Neural cell (in vitro differentiated cells): ENCODE measurements at regions not wholly inside any gene's neighbourhood (a gene's known extent, or its start where the extent isn't known, plus 50 kb on each side); places are given as distances from the start of the nearest gene placed in this dataset.

ENCODE experiments used
- H2AFZ ChIP-seq: fragments of 200-600, 300-800 bp; sonication (generic), shearing (Covaris generic); 2 replicates; pipeline ENCODE4 v1.6.0; 2014; ENCODE audit warnings: low read depth, mild to moderate bottlenecking, antibody characterized with exemption, low read length, moderate library complexity
- H3F3A ChIP-seq: fragments of 200-600 bp; shearing (Covaris generic); 2 replicates; pipeline ENCODE4 v1.6.1; 2016; ENCODE audit warnings: mild to moderate bottlenecking, moderate library complexity, mixed read lengths, antibody characterized with exemption, low read length; ENCODE audit not compliant: insufficient read depth, poor library complexity, severe bottlenecking
- H3K27ac ChIP-seq: fragments of 200-600, 300-800 bp; sonication (generic), shearing (Covaris generic); 2 replicates; pipeline ENCODE4 v1.5.1; 2014; ENCODE audit warnings: mild to moderate bottlenecking, low read length, moderate library complexity
- H3K27me3 ChIP-seq: fragments of 300-800, 200-600 bp; sonication (generic), shearing (Covaris generic); 2 replicates; pipeline ENCODE4 v1.6.0; 2014; ENCODE audit warnings: mild to moderate bottlenecking, low read depth, low read length, moderate library complexity; ENCODE audit not compliant: insufficient read depth
- H3K36me3 ChIP-seq: fragments of 300-800, 200-600 bp; sonication (generic), shearing (Covaris generic); 2 replicates; pipeline ENCODE4 v1.5.1; 2014; ENCODE audit warnings: mild to moderate bottlenecking, antibody characterized with exemption, low read length, moderate library complexity; ENCODE audit not compliant: insufficient read depth
- H3K4me2 ChIP-seq: fragments of 300-800, 200-600 bp; sonication (generic), shearing (Covaris generic); 2 replicates; pipeline ENCODE4 v1.6.0; 2014; ENCODE audit warnings: mild to moderate bottlenecking, low read length
- H3K4me3 ChIP-seq: fragments of 300-800, 200-600 bp; sonication (generic), shearing (Covaris generic); 2 replicates; pipeline ENCODE4 v1.5.1; 2014; ENCODE audit warnings: mild to moderate bottlenecking, low read length, moderate library complexity
- H3K79me2 ChIP-seq: fragments of 200-600 bp; shearing (Covaris generic); replicated peaks from 2 replicates; pipeline ENCODE4 v1.6.0; 2014; ENCODE audit warnings: mild to moderate bottlenecking, low read length, moderate library complexity; ENCODE audit not compliant: insufficient read depth
- H3K9ac ChIP-seq: fragments of 300-800, 200-600 bp; sonication (generic), shearing (Covaris generic); 2 replicates; pipeline ENCODE4 v1.6.1; 2016; ENCODE audit warnings: mild to moderate bottlenecking, low read length, mixed read lengths
- H3K9me2 ChIP-seq: fragments of 200-600 bp; shearing (Covaris generic); 2 replicates; pipeline ENCODE4 v1.6.1; 2016; ENCODE audit warnings: mild to moderate bottlenecking, low read length, mixed read lengths; ENCODE audit not compliant: insufficient read depth
- H3K9me3 ChIP-seq: fragments of 200-600, 300-800 bp; sonication (generic), shearing (Covaris generic); 2 replicates; pipeline ENCODE4 v1.6.1; 2016; ENCODE audit warnings: mild to moderate bottlenecking, mixed run types, low read length, moderate library complexity, mixed read lengths
- H4K20me1 ChIP-seq: fragments of 200-600 bp; shearing (Covaris generic); 2 replicates; pipeline ENCODE4 v1.6.1; 2016; ENCODE audit warnings: mild to moderate bottlenecking, mixed run types; ENCODE audit not compliant: insufficient read depth
- CTCF ChIP-seq: fragments of 450-650 bp; IDR thresholded peaks from 2 replicates; pipeline ENCODE4 v1.5.1; 2014; ENCODE audit warnings: antibody characterized with exemption, mild to moderate bottlenecking, moderate library complexity; ENCODE audit not compliant: poor library complexity, severe bottlenecking
- EP300 ChIP-seq: fragments of 450-650 bp; conservative IDR thresholded peaks from 2 replicates; pipeline ENCODE4 v1.6.1; 2014; ENCODE audit warnings: antibody characterized with exemption, mild to moderate bottlenecking, moderate library complexity; ENCODE audit not compliant: poor library complexity, severe bottlenecking
- EZH2 ChIP-seq: fragments of 200-600, 300-800 bp; shearing (Covaris generic), sonication (generic); IDR thresholded peaks from 2 replicates; pipeline ENCODE4 v1.6.1; 2014; ENCODE audit warnings: antibody characterized with exemption, low read length, borderline replicate concordance, mild to moderate bottlenecking; ENCODE audit not compliant: insufficient read depth, poor library complexity, severe bottlenecking
- MXI1 ChIP-seq: fragments of 450-650 bp; conservative IDR thresholded peaks from 2 replicates; pipeline ENCODE4 v1.6.1; 2014; ENCODE audit warnings: antibody characterized with exemption, mild to moderate bottlenecking; ENCODE audit not compliant: poor library complexity, severe bottlenecking
- POLR2AphosphoS5 ChIP-seq: IDR thresholded peaks from 2 replicates; pipeline ENCODE4 v1.6.1; 2012
- RAD21 ChIP-seq: fragments of 450-650 bp; conservative IDR thresholded peaks from 2 replicates; pipeline ENCODE4 v1.6.1; 2014; ENCODE audit warnings: antibody characterized with exemption, mild to moderate bottlenecking, moderate library complexity
- REST ChIP-seq: IDR thresholded peaks from 2 replicates; pipeline ENCODE4 v1.6.1; 2012; ENCODE audit warnings: borderline replicate concordance
- SMC3 ChIP-seq: fragments of 450-650 bp; conservative IDR thresholded peaks from 2 replicates; pipeline ENCODE4 v1.6.1; 2014; ENCODE audit warnings: antibody characterized with exemption, mild to moderate bottlenecking, moderate library complexity; ENCODE audit not compliant: poor library complexity
- TAF1 ChIP-seq: IDR thresholded peaks from 2 replicates; pipeline ENCODE4 v1.6.1; 2012; ENCODE audit warnings: low read depth

- Histone ChIP-seq H3K4me3 (no peak overlapping the region), H3K9ac (no peak overlapping the region), H3K79me2 (no peaks in the 10 kb centered on the region), H3K36me3 (no peaks in the 10 kb centered on the region), H3K27me3 (no peaks in the 10 kb centered on the region), H4K20me1 (no peaks in the 10 kb centered on the region), H2AFZ (no peak overlapping the region), H3K27ac (no peak overlapping the region), H3K9me2 (no peaks in the 10 kb centered on the region), H3F3A (no peaks in the 10 kb centered on the region), H3K9me3 (no peaks in the 10 kb centered on the region), H3K4me2 (no peak overlapping the region)
- TF ChIP-seq MXI1 (no peak), RAD21 (no peak), EP300 (no peak), CTCF (no peak), EZH2 (no peak), SMC3 (no peak), TAF1 (no peak), POLR2AphosphoS5 (no peak), REST (no peak)
Observed at GRCh38 chr2:194769030-194769429, 888.0 kb upstream of the SLC39A10 start.

- no peak overlapping the region for H3K4me3 ChIP-seq
- no peak overlapping the region for H3K9ac ChIP-seq
- no peaks in the 10 kb centered on the region for H4K20me1 ChIP-seq
- TF ChIP-seq MXI1 (no peak), EP300 (no peak), RAD21 (no peak), EZH2 (no peak), CTCF (no peak), TAF1 (no peak), POLR2AphosphoS5 (no peak), REST (no peak)
- no peaks in the 10 kb centered on the region for H3K9me2 ChIP-seq
- no peaks in the 10 kb centered on the region for H3K36me3 ChIP-seq
- no peaks in the 10 kb centered on the region for H3K9me3 ChIP-seq
- H2AFZ ChIP-seq = no peak overlapping the region
- H3F3A ChIP-seq = no peaks in the 10 kb centered on the region
- no peak overlapping the region for H3K4me2 ChIP-seq
- H3K79me2 ChIP-seq = no peaks in the 10 kb centered on the region
- no peak overlapping the region for H3K27ac ChIP-seq
- H3K27me3 ChIP-seq = no peaks in the 10 kb centered on the region
Observed at GRCh38 chr2:194765723-194766122, 891.3 kb upstream of the SLC39A10 start.
